ENCODE measurements at regions not wholly inside any gene's neighbourhood (a gene's known extent, or its start where the extent isn't known, plus 50 kb on each side); places are given as distances from the start of the nearest gene placed in this dataset.
"Not testable (repeated sequence)": the region's sequence is repeated elsewhere in the genome, so short reads cannot be mapped to it uniquely, and the experiment has no call there.

GRCh38 chr13:90049989-90050671 lies 1297.4 kb upstream of the MIR17HG start:
- DNase-seq (ENCODE audit: low read depth): no peak
- TF ChIP-seq CTCF (IDR thresholded peaks at IDR 0.05; ENCODE audit: low read length, missing control alignments): no peak
- H3K4me3 ChIP-seq (replicated peaks; ENCODE audit: low read depth, low read length): no peak overlapping the region

- no peak overlapping the region for H3K4me3 ChIP-seq (replicated peaks; ENCODE audit: low read depth, low read length)
- no peak for TF ChIP-seq CTCF (IDR thresholded peaks at IDR 0.05; ENCODE audit: low read length, missing control alignments)
- DNase-seq (ENCODE audit: low read depth): no peak
Measured at GRCh38 chr13:90055121-90055520, 1292.4 kb upstream of the MIR17HG start.

- DNase-seq (ENCODE audit: low read depth): no peak
- no peak overlapping the region for H3K4me3 ChIP-seq (replicated peaks; ENCODE audit: low read depth, low read length)
- TF ChIP-seq CTCF (IDR thresholded peaks at IDR 0.05; ENCODE audit: low read length, missing control alignments): no peak
Measured at GRCh38 chr13:90055760-90056159, 1291.7 kb upstream of the MIR17HG start.

- DNase-seq (ENCODE audit: low read depth); H3K4me3 ChIP-seq (replicated peaks; ENCODE audit: low read depth, low read length): not testable (repeated sequence)
Measured at GRCh38 chr13:90064226-90064625, 1283.3 kb upstream of the MIR17HG start.

GRCh38 chr13:90068658-90069057 lies 1278.8 kb upstream of the MIR17HG start:
- DNase-seq (ENCODE audit: low read depth): no peak
- TF ChIP-seq CTCF (IDR thresholded peaks at IDR 0.05; ENCODE audit: low read length, missing control alignments): no peak
- H3K4me3 ChIP-seq (replicated peaks; ENCODE audit: low read depth, low read length): no peak overlapping the region

GRCh38 chr13:90070362-90070761 lies 1277.1 kb upstream of the MIR17HG start:
- TF ChIP-seq CTCF (IDR thresholded peaks at IDR 0.05; ENCODE audit: low read length, missing control alignments): no peak
- H3K4me3 ChIP-seq (replicated peaks; ENCODE audit: low read depth, low read length): no peak overlapping the region
- DNase-seq (ENCODE audit: low read depth): peak; percentile 13

- DNase-seq (ENCODE audit: low read depth): no peak
- TF ChIP-seq CTCF (IDR thresholded peaks at IDR 0.05; ENCODE audit: low read length, missing control alignments): no peak
- H3K4me3 ChIP-seq (replicated peaks; ENCODE audit: low read depth, low read length): no peak overlapping the region
Measured at GRCh38 chr13:90070837-90071525, 1276.5 kb upstream of the MIR17HG start.
